A549 (cell line): ENCODE measurements at regions not wholly inside any gene's neighbourhood (a gene's known extent, or its start where the extent isn't known, plus 50 kb on each side); places are given as distances from the start of the nearest gene placed in this dataset.

ENCODE experiments used
- BHLHE40 ChIP-seq: IDR thresholded peaks from 2 replicates; pipeline ENCODE4 v1.6.1; 2012; ENCODE audit warnings: low read depth, low read length, inconsistent platforms
- CHD2 ChIP-seq: fragments of 150-350 bp; IDR thresholded peaks from 2 replicates; pipeline ENCODE4 v1.6.1; 2014; ENCODE audit warnings: low read length; ENCODE audit not compliant: partially characterized antibody
- CTCF ChIP-seq: fragments of >200 bp; sonication (Bioruptor Twin); formaldehyde crosslinking; IDR thresholded peaks from 3 replicates; pipeline ENCODE4 v1.5.1; 2016
- EHMT2 ChIP-seq: fragments of 200-600 bp; sonication (generic); IDR thresholded peaks from 2 replicates; pipeline ENCODE4 v1.6.1; 2016; ENCODE audit warnings: antibody characterized with exemption, low read depth, mild to moderate bottlenecking, moderate library complexity
- ELK1 ChIP-seq: fragments of 150-350 bp; IDR thresholded peaks from 2 replicates; pipeline ENCODE4 v1.6.1; 2014; ENCODE audit warnings: low read depth, mild to moderate bottlenecking, low read length
- EP300 ChIP-seq, 2 experiments: fragments of >200 bp; sonication (Bioruptor Twin); formaldehyde crosslinking; IDR thresholded peaks; 2 replicates in 1 of 2; 3 replicates in 1 of 2; pipeline ENCODE4 v1.6.1; 2016 to 2017
- GATA3 ChIP-seq: IDR thresholded peaks from 2 replicates; pipeline ENCODE4 v1.6.1; 2012; ENCODE audit warnings: borderline replicate concordance
- POLR2A ChIP-seq: IDR thresholded peaks from 2 replicates; pipeline ENCODE4 v1.6.1; 2012; ENCODE audit warnings: mild to moderate bottlenecking, low read length
- RCOR1 ChIP-seq: fragments of 150-350 bp; IDR thresholded peaks from 2 replicates; pipeline ENCODE4 v1.6.1; 2014; ENCODE audit warnings: antibody characterized with exemption, low read length, low read depth
- RFX5 ChIP-seq: fragments of 450-650 bp; IDR thresholded peaks from 2 replicates; pipeline ENCODE4 v1.7.1; 2014; ENCODE audit warnings: antibody characterized with exemption, mild to moderate bottlenecking, moderate library complexity
- USF2 ChIP-seq: fragments of 450-650 bp; IDR thresholded peaks from 2 replicates; pipeline ENCODE4 v1.6.1; 2014; ENCODE audit warnings: antibody characterized with exemption
- ZFP36 ChIP-seq: fragments of 450-650 bp; IDR thresholded peaks from 2 replicates; pipeline ENCODE4 v1.6.1; 2014; ENCODE audit warnings: borderline replicate concordance; ENCODE audit not compliant: partially characterized antibody
- ZNF302 ChIP-seq: fragments of 250-450 bp; sonication (Bioruptor Pico); IDR thresholded peaks from 2 replicates; pipeline ENCODE4 v1.9.0; 2021; ENCODE audit warnings: inconsistent platforms, mild to moderate bottlenecking, moderate library complexity

- TF ChIP-seq ZFP36 (no peak), POLR2A (no peak), USF2 (no peak), CTCF (no peak), RCOR1 (no peak), ZNF302 (CRISPR knock-in tag) (no peak), RFX5 (no peak), CHD2 (no peak), EP300 (IDR thresholded peaks at IDR 0.05) (no peak), GATA3 (no peak), BHLHE40 (no peak), EHMT2 (no peak), ELK1 (no peak)
These were observed 599.6 kb downstream of the EPM2A start for GRCh38 chr6:145135702-145136101.
